ENCODE measurements at regions not wholly inside any gene's neighbourhood (a gene's known extent, or its start where the extent isn't known, plus 50 kb on each side); places are given as distances from the start of the nearest gene placed in this dataset.

- in situ Hi-C loops (cut with HindIII; ENCODE audit: low pct_unique_long_range_greater_than_20kb, low sequenced_read_pairs) = no loop called here
- no peak for DNase-seq (ENCODE audit: low read depth, low spot score)
Observed at GRCh38 chr13:63201493-63201892, 1785.8 kb upstream of the PCDH20 start.

GRCh38 chr13:63199508-63199907 lies 1783.9 kb upstream of the PCDH20 start:
- DNase-seq (ENCODE audit: low read depth, low spot score) = no peak
- in situ Hi-C loops (cut with HindIII; ENCODE audit: low pct_unique_long_range_greater_than_20kb, low sequenced_read_pairs) = no loop called here

GRCh38 chr13:63198071-63198470 lies 1782.4 kb upstream of the PCDH20 start:
- no peak for DNase-seq (ENCODE audit: low read depth, low spot score)
- in situ Hi-C loops (cut with HindIII; ENCODE audit: low pct_unique_long_range_greater_than_20kb, low sequenced_read_pairs) = no loop called here

GRCh38 chr13:63195726-63196125 lies 1780.1 kb upstream of the PCDH20 start:
- DNase-seq (ENCODE audit: low read depth, low spot score) = no peak
- in situ Hi-C loops (cut with HindIII; ENCODE audit: low pct_unique_long_range_greater_than_20kb, low sequenced_read_pairs) = no loop called here

- DNase-seq (ENCODE audit: low read depth, low spot score) = no peak
Observed at GRCh38 chr13:63190742-63191141, 1775.1 kb upstream of the PCDH20 start.

GRCh38 chr13:63190219-63190618 lies 1774.6 kb upstream of the PCDH20 start:
- no peak for DNase-seq (ENCODE audit: low read depth, low spot score)
- in situ Hi-C loops (cut with HindIII; ENCODE audit: low pct_unique_long_range_greater_than_20kb, low sequenced_read_pairs) = no loop called here

More at GRCh38 chr13:63190742-63191141, 1775.1 kb upstream of the PCDH20 start:
- in situ Hi-C loops (cut with HindIII; ENCODE audit: low pct_unique_long_range_greater_than_20kb, low sequenced_read_pairs) = no loop called here

- in situ Hi-C loops (cut with HindIII; ENCODE audit: low pct_unique_long_range_greater_than_20kb, low sequenced_read_pairs) = no loop called here
- no peak for DNase-seq (ENCODE audit: low read depth, low spot score)
Observed at GRCh38 chr13:63189712-63190111, 1774.1 kb upstream of the PCDH20 start.

GRCh38 chr13:63184693-63185092 lies 1769.0 kb upstream of the PCDH20 start:
- in situ Hi-C loops (cut with HindIII; ENCODE audit: low pct_unique_long_range_greater_than_20kb, low sequenced_read_pairs) = no loop called here
- peak; percentile 31 for DNase-seq (ENCODE audit: low read depth, low spot score)

GRCh38 chr13:63175536-63175935 lies 1759.9 kb upstream of the PCDH20 start:
- DNase-seq (ENCODE audit: low read depth, low spot score) = no peak
- in situ Hi-C loops (cut with HindIII; ENCODE audit: low pct_unique_long_range_greater_than_20kb, low sequenced_read_pairs) = no loop called here

GRCh38 chr13:63167699-63168337 lies 1752.2 kb upstream of the PCDH20 start:
- in situ Hi-C loops (cut with HindIII; ENCODE audit: low pct_unique_long_range_greater_than_20kb, low sequenced_read_pairs) = no loop called here
- no peak for DNase-seq (ENCODE audit: low read depth, low spot score)

- DNase-seq (ENCODE audit: low read depth, low spot score) = no peak
- in situ Hi-C loops (cut with HindIII; ENCODE audit: low pct_unique_long_range_greater_than_20kb, low sequenced_read_pairs) = no loop called here
Observed at GRCh38 chr13:63166345-63166744, 1750.7 kb upstream of the PCDH20 start.

- no peak for DNase-seq (ENCODE audit: low read depth, low spot score)
- in situ Hi-C loops (cut with HindIII; ENCODE audit: low pct_unique_long_range_greater_than_20kb, low sequenced_read_pairs) = no loop called here
Observed at GRCh38 chr13:63163903-63164302, 1748.3 kb upstream of the PCDH20 start.

GRCh38 chr13:63161219-63161618 lies 1745.6 kb upstream of the PCDH20 start:
- in situ Hi-C loops (cut with HindIII; ENCODE audit: low pct_unique_long_range_greater_than_20kb, low sequenced_read_pairs) = no loop called here
- no peak for DNase-seq (ENCODE audit: low read depth, low spot score)

GRCh38 chr13:63156816-63157215 lies 1741.2 kb upstream of the PCDH20 start:
- in situ Hi-C loops (cut with HindIII; ENCODE audit: low pct_unique_long_range_greater_than_20kb, low sequenced_read_pairs) = no loop called here

GRCh38 chr13:63149375-63149774 lies 1733.7 kb upstream of the PCDH20 start:
- in situ Hi-C loops (cut with HindIII; ENCODE audit: low pct_unique_long_range_greater_than_20kb, low sequenced_read_pairs) = no loop called here

More at GRCh38 chr13:63156816-63157215, 1741.2 kb upstream of the PCDH20 start:
- no peak for DNase-seq (ENCODE audit: low read depth, low spot score)

GRCh38 chr13:63139277-63139676 lies 1723.6 kb upstream of the PCDH20 start:
- DNase-seq (ENCODE audit: low read depth, low spot score) = no peak
- in situ Hi-C loops (cut with HindIII; ENCODE audit: low pct_unique_long_range_greater_than_20kb, low sequenced_read_pairs) = no loop called here

More at GRCh38 chr13:63149375-63149774, 1733.7 kb upstream of the PCDH20 start:
- DNase-seq (ENCODE audit: low read depth, low spot score) = no peak

- in situ Hi-C loops (cut with HindIII; ENCODE audit: low pct_unique_long_range_greater_than_20kb, low sequenced_read_pairs) = no loop called here
- DNase-seq (ENCODE audit: low read depth, low spot score) = no peak
Observed at GRCh38 chr13:63129995-63130394, 1714.3 kb upstream of the PCDH20 start.

- peak; percentile 46 for DNase-seq (ENCODE audit: low read depth, low spot score)
- in situ Hi-C loops (cut with HindIII; ENCODE audit: low pct_unique_long_range_greater_than_20kb, low sequenced_read_pairs) = no loop called here
Observed at GRCh38 chr13:63128716-63129115, 1713.1 kb upstream of the PCDH20 start.

- in situ Hi-C loops (cut with HindIII; ENCODE audit: low pct_unique_long_range_greater_than_20kb, low sequenced_read_pairs) = no loop called here
Observed at GRCh38 chr13:63124863-63125262, 1709.2 kb upstream of the PCDH20 start.

GRCh38 chr13:63120883-63121282 lies 1705.2 kb upstream of the PCDH20 start:
- DNase-seq (ENCODE audit: low read depth, low spot score) = no peak
- in situ Hi-C loops (cut with HindIII; ENCODE audit: low pct_unique_long_range_greater_than_20kb, low sequenced_read_pairs) = no loop called here

More at GRCh38 chr13:63124863-63125262, 1709.2 kb upstream of the PCDH20 start:
- DNase-seq (ENCODE audit: low read depth, low spot score) = peak; percentile 57

All from SK-MEL-5 (cell line).